ENCODE measurements at regions not wholly inside any gene's neighbourhood (a gene's known extent, or its start where the extent isn't known, plus 50 kb on each side); places are given as distances from the start of the nearest gene placed in this dataset.

DNA sequence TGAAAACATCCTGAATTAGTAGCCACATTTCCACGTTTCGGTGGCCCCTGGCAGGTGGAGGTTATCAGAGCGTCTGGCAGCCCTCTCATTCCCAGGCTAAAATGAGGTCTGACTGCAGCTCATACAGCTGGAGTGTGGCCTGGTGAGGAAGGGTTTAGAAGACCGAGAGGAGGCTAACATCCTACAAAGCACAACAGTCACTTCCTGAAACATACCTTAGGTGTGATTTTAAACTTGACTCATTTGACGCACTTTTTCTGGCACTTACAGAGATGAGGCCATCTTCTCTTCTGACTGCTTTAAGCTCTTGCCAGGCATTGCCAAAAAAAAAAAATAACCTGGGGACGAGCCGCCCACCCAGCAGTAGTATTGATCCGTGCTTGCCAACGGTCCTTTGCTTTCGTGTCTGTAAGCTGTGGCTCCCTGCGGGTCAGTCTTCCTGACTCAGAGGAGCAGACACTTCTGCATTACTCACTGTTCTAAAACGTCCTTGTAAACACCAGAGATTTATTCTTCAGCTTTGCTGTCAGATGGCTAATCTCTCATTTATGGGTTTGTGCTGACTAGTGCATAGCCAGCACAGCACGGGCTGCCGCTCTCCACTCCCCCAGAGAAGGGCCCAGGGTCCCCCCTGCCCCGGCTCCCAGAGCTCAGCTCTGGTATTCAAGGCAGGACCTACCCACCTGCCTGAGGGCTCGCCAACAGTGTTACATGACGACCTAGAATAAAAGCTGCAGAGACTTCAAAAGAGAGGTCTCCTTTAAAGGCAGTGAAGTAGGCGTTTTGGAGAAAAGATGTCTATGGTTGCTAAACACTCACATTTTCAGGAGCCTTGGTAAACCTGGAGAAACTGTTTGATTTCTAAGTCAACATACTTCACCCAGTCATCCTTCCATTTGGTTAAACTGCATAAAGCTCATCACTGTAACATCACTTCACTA is 78.5 kb upstream of the FRMD1 start:
- DNase-seq (ENCODE audit: low read depth): no peak

DNA sequence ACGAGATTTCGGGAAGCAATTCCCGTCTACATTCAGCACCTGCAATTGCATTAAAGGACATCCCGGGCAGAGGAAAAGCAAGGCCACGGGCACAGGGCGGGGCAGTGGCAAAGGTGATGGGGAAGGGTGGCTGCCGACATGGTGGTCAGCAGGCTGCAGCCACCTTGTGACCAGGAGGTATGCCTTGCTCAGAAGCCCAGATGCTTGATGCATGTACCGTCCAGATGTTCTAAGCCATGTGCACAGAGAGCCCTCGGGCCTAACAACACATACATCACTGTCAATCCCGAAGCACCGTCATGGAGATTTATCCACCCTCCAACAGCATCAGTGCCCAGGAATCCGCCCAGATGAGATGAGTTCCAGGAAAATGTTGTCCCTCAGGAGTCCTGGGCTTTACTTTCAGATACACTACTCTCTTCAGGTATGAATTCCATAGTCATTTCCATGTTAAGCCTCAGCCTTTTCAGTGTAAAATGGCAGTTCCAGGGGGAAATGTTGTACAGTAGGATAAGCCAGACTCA is 77.8 kb upstream of the FRMD1 start:
- DNase-seq (ENCODE audit: low read depth): no peak

DNA sequence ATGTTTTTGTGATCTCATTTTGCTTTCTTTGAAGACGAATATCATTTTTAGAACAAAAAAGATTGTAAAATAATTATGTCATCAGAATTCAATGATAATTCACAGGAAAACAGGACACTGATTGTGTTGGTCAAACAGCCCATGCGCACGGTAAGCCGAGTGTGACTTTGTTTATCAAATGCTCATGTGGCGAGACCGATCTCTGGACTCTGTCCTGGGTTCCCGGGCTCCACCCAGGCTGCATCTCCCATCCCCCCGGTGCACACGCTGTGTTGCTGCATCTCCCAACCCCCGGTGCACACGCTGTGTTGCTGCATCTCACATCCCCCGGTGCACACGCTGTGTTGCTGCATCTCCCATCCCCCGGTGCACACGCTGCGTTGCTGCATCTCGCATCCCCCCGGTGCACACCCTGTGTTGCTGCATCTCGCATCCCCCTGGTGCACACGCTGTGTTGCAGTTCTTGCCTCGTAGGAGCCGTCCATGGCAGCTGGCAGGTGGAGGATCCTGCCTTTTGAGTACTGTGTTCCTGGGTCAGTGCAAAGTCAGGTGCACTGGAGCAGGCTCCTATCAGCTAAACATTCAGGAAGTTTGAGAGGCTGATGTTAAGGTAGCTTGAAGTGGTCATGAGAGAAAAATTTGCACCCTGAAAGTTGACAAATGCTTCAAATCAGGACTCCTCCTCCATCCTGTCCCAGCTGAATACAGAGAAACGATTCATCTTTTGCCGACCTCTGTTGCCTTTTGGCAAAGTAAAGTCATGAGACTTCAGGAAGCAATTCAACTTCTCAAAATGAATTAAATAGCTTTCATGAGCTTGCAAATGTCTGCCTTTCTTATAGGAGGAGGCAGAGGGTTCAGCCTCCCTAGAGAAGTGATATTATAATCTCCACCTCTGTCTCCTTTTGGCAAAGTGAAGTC is 77.1 kb upstream of the FRMD1 start:
- no peak for DNase-seq (ENCODE audit: low read depth)

DNA sequence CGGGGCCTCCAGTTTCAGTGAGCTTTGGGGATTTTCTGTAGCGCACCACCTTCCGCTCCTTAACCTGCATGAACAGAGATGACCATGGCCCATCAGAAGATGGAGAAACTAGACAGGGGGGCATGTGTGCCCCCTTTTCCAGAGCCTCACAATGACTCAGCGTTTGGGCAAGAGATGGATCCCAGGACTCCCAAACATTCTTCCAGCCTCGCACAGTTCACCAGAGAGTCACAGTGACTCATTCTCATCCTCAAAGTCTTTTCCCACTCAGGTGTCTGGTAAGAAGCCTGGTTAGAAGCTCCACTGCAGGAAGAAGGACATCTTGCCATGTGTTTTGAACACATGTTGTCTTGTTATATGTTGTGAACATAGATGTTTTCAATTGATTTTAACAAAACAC is 76.2 kb upstream of the FRMD1 start:
- no peak for DNase-seq (ENCODE audit: low read depth)

DNA sequence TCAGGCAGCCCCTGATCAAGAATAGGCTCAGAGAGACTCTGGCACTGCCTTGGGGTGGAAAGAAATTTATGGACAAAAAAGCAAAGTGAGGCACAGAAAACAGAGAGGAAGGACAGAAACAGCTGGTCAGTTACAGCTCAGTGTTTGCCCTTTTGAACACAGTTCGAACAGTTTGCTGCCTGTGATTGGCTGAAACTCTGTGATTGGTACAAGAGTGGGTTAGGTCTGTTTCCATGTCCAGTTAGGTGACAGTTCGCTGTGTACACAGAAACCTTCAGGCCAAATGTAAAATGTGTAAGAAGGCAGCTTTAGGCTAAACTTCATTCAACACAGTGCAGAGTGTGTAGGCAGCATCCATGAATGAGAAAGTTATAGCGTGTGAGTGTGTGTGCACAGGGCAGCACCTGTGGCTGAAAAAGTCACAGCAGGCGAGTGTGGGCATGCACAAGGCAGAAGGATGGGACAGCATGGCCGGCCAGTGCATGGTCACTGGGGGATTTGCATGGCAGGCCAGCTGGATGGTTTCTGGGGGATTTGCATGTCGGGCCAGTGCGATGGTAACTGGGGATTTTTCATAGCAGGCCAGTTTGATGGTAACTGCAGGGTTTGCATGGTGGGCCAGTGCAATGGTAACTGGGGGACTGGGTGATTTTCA is 75.4 kb upstream of the FRMD1 start:
- no peak for DNase-seq (ENCODE audit: low read depth)

DNA sequence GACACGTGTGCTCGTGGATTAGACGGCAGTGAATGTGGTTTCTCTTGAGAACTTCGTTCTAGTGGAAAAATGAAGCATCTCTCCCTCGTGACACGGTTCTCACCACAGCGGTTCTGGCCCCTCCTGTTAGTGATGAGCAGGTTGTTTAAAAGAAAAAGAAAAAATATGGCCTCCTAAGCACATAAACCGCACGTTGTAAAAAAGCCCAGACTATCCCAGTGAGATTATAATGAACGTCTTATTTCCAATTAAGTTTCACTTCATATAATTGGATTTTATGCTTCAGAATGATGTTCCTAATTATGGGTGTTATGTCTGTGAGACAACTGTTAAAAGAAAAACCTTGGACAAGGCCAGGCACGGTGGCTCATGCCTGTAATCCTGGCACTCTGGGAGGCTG is 74.5 kb upstream of the FRMD1 start:
- DNase-seq (ENCODE audit: low read depth): no peak

DNA sequence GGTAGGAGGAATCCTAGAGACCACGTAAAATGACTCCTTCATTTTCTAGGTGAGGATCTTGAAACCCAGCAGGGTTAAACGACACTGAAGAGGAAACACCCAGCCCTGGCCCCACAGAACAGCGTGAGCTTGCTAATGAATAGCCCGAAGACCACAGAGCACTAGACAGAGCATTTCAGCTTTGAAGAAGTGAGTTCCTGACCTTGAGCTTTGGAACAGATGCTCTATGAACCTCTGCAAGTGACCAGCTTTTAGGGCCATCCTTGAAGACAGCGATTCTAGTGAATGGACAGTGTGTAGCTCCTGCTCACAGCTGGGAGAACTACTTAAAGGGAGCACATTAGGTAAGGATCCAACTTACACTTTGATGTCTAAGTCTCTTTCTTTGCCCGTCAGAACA is 74.0 kb upstream of the FRMD1 start:
- no peak for DNase-seq (ENCODE audit: low read depth)

DNA sequence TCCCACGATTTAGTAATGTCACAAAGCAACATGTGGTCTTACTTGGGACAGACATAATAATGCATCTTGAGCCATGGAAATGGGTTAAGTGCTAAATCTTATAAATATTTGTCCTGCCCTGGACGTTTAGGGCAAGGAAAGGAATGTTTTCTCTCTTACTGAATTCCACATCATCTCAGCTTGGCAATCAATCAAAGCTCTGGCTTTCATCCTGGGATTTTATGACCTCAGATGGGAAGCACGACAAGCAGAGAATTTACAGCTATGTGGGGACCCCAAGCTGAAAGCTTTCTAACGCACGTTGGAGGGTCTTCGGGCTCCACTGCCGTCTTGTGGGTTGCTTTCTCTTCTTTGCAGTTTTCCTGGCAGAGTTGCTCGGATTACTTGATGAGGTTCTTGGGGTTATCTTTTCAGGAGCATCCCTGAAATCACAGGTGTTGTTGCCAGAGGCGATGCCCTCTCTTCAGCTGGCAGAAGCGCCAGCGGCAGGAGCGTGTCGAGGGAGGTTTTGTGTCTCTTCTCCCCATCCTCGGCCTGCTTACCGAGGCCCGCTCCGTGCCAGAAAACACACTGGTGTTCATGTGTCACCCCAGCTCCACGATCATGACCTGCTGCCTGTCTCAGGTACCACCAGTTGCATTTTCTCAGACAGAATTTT is 73.4 kb upstream of the FRMD1 start:
- DNase-seq (ENCODE audit: low read depth): no peak

DNA sequence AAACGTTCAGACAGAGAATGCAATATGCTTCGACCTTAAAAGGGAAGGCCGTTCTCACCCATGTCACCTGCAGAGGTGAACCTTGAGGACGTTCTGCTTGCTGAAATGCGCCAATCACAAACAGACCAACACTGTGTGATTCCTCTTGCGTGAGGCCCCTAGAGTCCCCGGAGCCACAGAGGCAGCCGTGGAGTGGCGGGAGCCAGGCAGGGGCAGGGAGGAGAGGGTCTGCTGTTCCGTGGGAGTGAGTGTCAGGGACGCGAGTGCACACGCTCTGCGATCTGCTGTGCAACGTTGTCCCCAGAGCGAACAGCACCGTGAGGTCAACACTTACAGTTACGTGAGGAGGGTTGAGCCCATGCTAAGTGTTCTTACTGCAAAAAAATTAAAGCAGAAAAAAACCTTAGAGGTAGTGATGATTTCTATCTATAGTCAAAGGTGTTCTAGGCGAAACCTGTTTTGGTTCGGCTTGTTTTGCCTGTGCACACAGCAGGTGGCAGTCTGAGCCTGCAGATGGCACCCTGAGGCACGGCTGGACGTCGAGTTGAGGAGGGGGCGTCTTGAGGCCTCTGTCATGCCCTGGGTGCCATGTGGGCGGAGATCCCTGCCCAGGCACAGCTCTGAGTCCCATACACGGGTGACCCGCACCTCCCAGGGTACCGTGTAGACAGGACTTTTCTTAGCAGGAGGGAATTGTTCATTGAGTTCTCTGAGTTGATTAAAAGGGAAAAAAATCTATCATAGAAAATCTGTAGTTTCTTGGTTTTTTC is 71.7 kb upstream of the FRMD1 start:
- no peak for DNase-seq (ENCODE audit: low read depth)

DNA sequence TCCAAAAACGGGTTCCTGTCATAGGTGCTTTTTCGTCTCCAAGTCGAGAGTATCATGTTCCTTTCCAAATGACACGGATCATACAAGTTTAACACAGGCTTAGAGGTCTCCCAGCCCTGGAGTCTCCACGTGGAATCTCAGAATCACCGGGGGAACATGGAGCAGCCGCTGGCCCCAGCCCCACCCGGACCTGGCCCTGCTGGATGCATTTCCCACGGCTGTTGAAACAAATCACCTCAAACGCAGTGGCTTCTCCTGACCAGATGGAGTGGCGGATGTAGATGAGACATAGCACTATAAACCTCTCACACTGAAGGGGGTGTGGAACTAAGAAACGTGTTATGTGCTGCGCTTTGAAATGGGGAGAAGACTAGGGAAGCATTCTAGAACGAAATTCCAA is 70.0 kb upstream of the FRMD1 start:
- DNase-seq (ENCODE audit: low read depth): no peak

DNA sequence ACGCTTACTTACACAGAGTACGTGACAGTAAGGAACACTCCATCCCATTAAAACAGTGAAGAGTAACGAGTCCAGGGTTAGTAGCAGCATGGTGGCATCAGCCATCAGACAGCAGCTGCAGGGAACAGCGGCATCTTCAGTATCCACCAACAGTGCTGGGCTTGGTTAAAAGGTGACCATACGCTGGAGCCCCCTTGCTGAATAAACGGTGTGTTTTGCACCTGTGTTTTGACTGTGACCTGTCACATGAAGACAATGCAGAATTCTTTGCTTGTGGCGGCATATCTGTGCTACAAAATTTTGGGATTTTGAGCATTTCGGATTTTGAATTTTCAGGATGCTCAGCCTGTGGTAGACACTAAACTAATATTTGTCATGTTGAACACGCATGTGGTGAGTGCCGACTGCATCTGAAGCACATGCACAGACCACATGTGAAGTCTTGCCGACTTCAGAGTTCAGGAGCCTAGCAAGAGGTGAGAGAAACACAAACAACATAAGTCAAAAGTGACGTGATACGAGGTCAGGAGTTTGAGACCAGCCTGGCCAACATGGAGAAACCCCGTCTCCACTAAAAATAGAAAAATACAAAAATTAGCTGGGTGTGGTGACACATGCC is 69.3 kb upstream of the FRMD1 start:
- DNase-seq (ENCODE audit: low read depth): no peak

DNA sequence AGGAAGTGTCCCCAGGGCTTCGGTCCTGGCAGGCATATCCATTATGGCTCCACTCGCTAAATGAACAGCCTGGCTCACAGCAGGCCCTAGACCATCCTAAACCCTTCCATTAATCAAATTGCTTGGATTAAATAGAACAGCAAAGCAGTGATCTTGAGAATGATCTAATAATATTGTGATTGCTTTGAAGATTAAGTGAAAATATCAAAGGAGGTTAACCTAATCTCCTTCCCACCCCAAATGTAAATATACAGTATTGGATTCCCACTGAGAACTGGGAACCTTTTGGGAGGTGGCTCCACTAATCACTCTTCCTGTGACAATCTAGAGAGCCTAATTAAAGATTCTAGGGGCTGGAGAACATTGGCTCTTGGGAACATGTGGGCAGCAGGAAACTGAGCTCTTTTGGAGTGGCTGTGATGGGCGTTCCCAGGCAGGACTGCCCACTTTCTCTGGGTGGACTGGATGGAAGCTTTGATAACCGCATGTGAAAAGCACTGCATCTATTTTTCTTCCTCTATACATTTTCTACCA is 68.3 kb upstream of the FRMD1 start:
- no peak for DNase-seq (ENCODE audit: low read depth)

DNA sequence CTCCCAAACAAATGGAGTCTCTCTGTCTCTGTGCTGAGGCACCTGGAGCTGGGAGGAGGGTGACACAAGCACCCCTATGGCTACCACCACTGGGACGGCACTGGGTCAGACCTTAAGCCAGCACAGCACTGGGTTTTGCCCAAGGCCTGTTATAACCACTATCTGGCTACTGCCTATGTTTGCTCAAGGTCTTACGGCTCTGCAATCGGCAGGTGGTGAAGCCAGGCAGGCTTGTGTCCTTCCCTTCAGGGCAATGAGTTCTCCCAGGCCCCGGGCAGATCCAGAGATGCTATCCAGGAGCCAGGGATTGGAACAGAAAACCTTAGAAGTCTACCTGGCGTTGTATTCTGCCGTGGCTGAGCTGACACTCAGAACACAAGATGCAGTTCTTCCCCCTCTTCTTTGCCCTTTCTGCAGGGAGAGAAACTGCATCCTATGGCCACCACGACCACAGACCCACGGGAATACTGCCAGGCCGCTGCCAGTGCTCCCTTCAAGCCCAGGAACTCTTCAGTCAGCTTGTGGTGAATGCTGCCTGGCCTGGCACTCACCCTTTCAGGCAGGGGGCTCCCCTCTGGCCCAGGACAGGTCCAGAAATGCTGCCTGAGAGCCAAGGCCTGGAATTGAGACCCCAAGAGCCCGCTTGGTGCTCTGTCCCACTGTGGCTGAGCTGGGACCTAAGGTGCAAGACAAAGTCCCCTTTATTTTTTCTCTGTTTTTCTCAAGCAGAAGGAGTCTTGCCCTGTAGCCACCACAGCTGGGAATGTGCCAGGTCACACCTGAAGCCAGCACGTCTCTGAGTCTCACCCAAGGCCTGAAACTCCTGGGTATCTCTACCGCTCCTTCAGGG is 67.0 kb upstream of the FRMD1 start:
- DNase-seq (ENCODE audit: low read depth): no peak

DNA sequence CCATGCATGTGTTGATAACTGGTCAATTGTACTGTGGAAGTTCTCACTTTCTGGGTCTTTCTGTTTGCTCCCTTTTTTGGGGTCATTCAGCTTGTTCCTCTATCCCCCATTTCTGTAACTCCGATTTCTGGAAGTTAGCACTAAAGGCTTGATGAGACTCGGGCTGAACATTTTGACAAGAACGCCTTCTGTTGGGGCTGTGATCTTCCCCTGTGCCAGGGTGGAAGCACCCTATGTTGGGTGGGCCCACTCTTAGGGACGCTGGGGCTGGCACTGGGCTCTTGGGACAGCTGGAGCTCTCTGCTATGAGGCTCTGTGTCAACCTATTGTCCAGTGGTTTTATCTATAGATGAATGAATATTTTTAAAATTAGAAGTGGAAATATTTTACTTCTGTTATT is 60.1 kb upstream of the FRMD1 start:
- DNase-seq (ENCODE audit: low read depth): no peak

DNA sequence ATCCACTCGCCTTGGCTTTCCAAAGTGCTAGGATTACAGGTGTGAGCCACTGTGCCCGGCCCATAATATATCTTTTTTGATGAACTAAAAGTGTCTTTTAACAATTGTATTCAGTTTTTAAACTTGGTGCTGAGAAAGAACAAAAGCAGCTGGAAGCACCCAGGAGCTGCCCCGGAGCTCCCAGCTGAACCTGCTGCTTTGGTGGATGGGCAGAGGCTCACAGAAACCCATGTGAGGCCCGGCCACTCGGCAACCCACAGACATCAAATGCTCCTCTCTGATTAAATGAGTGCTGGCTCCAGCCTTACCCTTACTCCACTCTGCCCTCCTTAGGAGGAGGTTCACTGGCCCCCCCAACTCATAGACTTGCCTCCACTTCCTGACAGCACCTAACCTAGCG is 59.4 kb upstream of the FRMD1 start:
- no peak for DNase-seq (ENCODE audit: low read depth)

DNA sequence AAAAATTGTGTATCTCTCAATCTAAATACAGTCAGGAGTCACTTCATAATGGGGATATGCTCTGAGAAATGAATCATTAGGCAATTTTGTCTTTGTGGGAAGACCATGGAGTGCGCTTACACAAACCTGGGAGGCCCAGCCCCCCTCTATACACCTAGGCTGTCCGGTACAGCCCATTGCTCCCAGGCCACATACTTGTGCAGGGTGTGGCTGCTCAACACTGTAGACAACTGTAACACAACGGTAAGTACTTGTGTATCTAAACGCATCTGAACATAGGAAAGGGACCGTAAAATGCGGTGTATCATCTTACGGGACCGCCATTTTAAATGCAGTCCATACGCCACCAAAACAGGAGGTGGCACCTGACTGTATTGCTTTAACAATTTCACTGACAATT is 58.0 kb upstream of the FRMD1 start:
- DNase-seq (ENCODE audit: low read depth): no peak

DNA sequence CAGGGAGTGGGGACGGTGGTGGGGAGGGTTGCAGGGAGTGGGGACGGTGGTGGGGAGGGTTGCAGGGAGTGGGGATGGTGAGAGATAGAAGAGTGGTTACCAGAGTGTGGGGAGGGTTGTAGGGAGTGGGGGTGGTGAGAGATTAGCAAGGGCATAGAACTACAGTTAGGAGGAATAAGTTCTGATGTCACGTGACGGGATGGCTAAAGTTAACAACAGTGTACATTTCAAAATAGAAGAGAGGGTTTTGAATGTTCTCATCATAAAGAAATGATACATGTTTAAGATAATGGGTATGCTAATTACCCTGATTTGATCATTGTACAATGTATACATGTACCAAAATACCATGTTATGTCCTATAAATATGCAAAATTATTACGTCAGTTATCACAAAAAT is 57.6 kb upstream of the FRMD1 start:
- DNase-seq (ENCODE audit: low read depth): no peak

DNA sequence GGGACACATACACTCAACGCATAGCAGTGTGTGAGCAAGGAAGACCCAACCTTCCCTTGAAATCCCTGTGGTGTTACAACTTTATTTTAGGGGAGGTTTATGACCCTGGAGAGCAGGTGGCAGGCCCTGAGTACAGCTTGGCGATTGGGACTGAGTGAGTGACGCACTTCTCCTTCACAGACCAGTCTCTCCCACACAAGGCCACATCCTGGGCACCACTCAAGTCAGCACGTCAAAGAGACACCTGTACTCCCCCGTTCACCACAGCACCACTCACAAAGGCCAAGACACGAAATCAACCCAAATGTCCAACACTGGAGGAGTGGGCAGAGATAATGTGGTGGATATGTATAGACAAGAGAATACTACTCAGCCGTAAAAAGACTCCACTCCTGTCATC is 57.0 kb upstream of the FRMD1 start:
- no peak for DNase-seq (ENCODE audit: low read depth)

DNA sequence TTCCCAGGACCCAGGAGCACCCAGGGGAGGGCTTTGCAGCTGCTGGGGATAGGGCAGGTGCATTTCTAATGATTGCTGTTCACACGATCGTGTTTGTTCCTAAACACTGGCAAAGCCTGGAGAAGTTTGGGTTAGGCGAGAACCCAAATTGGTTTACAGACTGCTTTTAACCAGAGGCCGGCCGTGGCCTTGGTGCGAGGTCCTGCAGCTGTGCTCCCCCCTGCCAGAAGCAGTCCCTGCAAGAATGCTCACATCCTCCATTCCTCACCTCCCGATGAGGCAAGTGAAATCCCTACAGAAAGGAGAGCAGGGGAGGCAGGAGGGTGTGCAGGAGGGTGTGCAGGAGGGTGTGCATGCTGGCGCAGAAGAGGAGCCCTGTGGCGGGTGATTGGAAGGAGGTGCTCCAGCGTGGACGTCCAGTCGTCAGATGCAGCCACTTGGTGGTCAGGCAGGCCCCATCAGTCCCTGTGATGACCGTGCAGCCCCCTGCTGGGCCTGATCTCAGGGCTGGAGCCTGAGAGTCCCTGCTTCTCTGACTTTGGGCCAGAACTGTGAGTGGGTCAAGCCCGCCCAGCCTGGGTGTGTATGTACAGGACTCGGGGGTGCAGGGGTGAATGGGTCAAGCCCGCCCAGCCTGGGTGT is 55.7 kb upstream of the FRMD1 start:
- DNase-seq (ENCODE audit: low read depth): no peak
